ENCODE measurements at regions not wholly inside any gene's neighbourhood (a gene's known extent, or its start where the extent isn't known, plus 50 kb on each side); places are given as distances from the start of the nearest gene placed in this dataset.
"Not testable (repeated sequence)": the region's sequence is repeated elsewhere in the genome, so short reads cannot be mapped to it uniquely, and the experiment has no call there.

DNA sequence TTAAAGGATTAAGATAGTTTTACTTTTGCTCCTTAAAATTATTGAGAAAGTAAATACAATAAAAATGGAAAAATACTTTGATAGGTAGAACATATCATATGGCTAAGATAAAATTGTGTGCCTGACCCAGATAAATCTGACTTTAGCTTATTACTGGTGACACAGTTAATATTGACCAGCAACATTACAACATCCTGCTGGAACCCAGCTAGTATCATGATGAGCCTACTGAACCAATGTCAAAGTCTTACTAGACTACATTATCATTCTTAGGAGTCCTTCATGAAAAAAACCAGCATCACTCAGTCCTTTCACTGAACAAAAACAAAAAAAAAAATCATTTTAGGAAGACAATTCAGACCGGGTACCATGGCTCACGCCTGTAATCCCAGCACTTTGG lies 164.8 kb upstream of the CDK1 start:
- no peak for DNase-seq

DNA sequence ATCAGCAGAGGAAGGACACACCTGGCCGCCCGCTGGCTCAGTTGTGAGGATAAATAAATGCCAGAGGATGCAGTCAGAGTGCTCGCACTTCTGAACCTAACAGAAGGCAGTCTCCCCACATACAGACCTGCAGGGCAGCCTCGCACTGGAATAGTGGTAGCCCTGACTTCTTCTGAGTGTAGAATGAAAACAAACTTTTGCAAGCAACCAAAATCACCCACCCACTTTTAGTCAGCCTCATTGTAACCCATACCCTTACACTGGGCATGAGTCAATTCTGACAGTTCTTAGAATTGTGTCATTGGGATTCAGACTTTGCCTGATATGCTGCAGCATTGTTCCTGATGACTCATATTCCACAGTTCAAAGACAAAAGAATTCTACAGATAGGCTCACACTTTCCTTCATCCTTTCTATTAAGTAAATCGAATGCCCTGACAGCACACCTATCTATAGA lies 167.0 kb upstream of the CDK1 start:
- no peak for DNase-seq

DNA sequence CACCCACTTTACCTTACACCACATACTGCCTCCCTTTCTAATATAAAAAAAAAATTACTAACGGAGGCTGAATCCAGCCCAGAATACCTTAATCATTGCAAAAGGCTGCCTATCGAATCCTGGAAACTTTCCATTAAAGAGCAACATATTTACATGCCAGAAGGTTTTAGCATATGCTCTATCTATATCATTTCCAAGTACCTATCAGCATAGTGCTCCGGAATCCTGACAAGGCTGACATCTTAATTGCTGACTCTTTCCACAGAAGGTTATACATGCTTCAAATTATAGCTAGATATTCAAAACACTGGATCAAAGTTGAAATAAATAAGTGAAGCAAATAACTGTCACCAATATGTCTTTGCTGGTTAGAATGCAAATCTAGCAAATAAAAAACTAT lies 170.9 kb upstream of the CDK1 start:
- DNase-seq = no peak

DNA sequence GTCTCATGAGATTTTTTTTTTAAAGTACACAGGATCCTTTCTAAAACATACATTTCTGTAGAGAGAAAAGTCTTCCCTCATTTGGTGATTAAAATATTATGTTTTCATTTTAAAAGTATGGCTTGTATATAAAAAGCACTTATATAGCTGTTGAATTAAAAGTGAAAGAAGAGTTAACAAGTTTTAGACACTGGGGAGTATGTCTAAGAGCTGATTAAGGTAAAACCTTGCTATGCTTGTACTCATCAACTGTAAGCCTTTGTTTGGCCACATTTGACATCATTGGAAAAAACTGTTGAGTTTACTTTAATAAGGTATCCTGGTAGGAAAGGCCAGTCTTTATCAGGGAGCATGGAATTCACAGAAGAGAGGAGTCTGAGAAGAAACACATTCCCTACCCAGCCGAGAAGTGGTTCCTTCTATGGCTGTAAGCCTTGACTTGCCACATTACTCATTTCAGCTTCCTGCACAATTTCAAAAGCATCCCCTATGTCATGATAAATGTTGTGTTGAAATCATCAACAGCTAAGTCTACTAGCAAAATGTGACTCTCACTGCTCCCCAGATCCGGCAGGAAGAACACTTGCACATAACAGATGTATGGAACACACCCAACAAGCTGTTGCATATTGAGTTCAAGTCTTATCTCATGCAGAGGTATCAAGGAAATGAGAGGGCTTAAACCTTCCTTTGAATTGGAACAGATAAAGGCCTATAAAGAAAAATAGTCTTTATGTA lies 171.8 kb upstream of the CDK1 start:
- DNase-seq = no peak

DNA sequence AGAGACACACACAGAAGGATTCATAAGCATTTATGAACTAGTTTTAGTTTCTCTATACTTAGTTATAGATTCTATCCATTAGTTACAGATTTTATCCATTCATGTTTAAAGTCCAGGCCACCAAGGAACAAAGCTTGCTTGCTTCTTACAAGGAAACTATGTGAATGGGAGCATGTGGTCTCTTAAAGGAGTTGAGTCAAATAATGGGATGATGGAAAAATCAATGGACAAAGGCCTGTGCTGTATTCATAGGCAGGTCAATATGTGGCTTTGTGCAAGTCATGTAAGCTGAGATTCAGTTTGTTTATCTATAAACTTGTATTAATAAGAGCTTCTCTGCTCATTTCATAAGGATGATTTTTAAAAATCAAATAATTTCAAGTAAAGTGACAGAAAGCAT lies 172.8 kb upstream of the CDK1 start:
- DNase-seq = no peak

DNA sequence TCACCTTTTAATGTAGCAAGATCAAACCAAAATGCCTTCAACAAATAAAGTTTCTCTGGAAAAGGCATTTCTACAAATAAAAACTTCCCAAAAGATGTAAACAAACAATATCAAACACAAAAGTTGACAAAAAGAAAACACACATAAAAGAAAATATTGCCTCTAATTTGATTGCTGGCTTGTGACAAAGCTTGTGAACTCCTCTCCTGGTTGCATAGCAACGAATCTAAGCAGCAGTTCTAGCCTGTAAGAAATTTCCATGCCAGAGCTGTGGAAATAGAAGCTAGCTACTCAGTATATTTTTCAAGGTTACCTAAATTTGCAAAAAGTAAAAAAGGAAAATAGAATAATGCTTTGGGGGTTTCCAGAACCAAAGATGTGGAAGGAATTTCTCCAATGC lies 173.9 kb upstream of the CDK1 start:
- DNase-seq = no peak

DNA sequence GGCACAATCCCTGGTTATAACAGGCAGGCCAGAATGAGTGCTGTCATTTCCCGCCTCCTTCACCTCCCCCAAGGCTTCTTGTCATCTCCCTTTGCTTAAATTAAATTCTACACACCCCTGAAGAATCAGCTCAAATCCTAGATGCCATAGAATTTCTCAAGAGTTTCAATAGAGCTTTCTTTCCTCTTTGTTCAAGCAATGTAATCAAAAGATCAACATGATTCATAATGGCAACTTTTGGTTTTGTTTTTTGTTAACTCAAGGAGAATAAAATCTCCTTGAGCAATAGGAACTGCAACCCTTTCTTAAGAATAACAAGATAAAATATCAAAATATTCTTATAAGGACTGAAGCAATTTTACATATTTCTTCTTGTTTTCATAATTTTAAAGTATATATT lies 180.8 kb upstream of the CDK1 start:
- DNase-seq = no peak

DNA sequence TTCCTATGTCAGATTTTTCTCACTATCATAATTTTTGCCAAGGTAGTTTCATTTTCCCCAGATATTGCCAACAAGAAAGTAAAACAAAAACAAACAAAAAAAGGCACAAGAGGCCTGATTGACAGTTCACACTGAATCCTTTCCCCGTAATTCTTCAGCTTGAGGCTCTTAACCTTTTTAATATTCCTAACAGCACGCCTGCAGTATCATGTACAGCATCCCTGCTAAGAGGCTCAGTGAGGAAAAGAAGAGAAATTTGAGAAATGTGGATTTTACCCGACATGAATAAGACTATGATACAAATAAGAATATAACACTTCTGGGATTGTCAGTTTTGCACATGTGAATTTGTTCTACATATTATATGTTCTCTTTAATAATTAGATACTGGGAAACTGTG lies 182.4 kb upstream of the CDK1 start:
- no peak for DNase-seq

DNA sequence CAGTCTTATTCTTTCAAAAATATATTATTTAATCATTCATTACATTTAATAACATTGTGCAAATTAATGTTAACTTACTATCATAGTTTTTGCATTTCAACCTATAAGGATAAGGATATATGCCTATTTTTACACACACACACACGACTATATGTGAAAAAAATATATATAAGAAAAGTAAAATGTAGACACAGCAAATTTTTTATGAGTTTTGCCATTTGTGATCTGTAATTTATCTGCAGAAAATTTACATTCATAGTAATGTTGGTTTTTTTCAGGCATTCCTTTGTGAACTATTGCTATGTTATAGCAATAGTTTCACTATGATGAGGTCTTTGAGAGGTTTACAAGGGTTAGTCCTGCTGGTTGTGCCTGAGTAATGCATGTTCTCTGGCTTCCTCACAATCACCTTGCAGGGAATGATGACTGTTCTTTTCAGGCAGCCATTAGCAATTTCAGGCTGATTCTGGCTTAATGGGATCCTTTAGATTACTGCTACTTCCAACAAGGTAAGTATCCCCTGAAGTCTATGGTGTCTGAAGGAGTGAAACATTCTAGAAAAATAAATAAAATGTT lies 183.7 kb upstream of the CDK1 start:
- no peak for DNase-seq

DNA sequence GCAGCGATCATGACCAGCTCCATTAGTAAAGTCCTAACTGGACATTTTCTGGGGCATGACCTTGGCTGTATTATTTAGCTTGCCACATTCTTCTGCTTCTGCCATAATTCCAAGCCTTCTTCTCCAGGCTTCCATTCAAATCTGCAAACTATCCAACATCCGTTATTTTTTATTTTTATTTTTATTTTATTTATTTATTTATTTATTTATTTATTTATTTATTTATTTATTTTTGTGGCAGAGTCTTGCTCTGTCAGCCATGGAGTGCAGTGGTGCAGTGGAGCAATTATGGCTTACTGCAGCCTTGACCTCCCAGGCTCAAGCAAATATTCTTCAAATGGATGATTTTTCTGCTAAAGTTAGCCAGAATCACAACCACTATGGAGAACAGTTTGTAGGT lies 187.2 kb upstream of the CDK1 start:
- no peak for DNase-seq

DNA sequence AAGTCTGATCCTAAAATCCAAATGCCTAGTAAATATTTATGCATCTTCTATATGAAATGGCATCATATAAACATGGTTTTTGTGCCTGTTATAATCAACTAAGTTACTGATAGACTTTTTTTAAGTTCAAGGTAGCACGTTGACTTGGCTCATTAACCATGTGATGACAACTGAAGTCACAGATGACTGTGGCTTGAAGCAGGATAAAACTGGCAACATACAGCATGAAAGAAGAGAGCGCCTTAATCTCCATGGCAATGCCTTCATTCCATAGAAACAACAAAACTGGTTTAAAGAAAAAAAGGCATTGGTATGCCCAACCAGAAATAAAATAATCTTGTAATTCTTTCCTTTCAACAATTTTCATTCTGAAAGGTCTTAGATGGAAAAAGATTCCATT lies 188.9 kb upstream of the CDK1 start:
- no peak for DNase-seq

DNA sequence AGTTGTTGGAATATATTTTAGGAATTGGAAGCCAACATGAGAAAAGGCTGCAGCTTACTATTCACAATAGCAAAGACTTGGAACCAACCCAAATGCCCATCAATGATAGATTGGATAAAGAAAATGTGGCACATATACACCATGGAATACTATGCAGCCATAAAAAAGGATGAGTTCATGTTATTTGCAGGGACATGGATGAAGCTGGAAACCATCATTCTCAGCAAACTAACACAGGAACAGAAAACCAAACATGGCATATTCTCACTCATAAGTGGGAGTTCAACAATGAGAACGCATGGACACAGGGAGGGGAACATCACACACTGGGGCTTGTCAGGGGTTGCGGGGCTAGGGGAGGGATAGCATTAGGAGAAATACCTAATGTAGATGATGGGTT lies 192.1 kb upstream of the ANK3 start:
- DNase-seq = not testable (repeated sequence)

DNA sequence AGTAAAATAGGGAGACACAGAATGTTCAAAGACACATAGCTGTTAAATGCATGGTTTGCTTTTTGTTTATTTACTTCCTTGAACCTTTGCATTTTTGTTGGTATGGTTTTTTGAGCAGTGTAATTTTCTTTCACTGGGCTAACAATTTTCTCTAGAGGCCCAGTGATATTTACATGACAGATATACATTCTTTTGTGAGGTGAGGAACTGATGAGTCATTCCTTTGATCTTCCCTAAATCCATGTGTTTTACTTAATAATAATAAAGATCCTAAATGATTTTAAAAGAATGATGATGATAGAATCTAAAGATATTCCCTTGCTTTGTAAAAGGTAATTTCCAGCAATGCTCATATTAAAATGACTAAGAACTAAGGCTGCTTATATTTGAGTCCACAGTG lies 188.5 kb upstream of the ANK3 start:
- DNase-seq = no peak

DNA sequence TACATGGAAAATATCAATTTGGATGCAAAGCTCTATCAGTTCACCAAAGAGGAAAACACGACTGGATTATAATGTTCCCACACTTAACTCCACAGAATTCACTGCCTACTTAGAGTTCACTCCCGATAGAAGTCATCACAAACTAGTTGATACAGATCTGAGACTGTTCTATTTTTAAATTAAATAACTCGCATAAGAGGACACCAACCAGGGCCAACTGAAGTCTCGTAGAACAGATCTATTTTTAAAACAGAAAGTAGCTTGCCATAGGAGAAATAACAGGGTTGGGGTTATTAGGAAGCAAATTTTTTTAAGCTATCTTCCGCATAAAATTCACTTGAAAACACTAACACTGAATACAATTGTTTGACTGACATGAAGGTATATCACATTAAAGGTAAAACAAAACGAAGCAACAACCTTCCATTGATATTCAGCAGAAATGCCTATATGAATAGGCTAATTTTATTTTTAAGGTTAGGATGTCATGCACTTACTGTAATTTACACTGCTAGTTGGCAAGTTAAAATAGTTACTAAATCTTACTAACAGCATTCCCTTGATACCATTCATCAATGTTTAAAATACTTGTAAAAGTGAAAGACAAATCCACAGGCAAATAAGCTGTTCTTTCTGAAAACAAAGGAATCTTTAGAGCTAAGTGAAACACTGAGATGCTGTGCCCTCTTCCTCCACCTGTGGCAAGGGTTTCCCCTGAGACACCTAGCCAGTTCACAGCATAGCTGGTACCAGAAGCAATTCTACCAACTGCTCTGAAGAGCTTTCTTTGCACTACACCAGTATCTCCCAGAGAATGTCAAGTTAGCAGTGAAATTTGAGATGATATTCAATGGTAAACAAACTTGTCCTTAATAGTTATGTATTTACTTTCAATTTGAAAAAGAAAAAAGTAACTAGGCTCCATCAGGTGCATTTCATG lies 186.7 kb upstream of the ANK3 start:
- DNase-seq = no peak

DNA sequence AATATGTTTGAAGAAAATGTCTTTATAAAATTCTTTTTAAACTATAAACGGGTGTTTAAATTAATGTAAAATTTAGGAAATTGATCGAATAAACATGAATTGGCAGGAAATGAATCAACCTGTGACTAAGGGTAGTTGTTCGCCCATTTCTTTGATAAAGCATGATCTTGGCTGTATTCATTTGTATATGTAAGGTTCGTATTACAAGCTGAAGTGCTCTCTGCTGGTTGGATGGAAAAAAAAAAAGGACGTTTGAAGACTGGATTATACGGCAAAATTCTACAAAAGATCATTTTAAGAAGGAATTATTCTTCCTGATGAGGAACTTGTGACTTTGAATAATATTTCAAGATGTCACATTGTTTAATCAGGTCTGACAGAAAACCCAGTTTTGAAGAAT lies 185.4 kb upstream of the ANK3 start:
- no peak for DNase-seq

DNA sequence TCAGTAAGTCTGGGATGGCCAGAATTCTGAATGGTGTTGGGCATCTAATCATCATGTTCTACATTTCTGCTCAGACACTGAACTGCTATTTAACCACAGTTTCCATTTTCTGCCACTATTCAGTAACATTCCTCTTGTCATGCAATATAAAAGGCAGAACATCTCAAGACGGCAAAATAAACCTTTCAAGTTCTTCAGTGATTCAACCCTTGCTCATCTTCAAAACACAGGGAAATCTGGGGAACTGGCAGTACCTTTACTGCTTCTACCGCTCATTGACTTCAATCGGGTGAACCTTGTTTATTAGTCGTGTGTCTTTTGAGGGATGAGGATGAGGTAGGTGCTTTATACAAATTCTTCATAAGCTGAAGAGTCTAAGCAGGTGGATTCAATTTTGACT lies 184.7 kb upstream of the ANK3 start:
- no peak for DNase-seq

DNA sequence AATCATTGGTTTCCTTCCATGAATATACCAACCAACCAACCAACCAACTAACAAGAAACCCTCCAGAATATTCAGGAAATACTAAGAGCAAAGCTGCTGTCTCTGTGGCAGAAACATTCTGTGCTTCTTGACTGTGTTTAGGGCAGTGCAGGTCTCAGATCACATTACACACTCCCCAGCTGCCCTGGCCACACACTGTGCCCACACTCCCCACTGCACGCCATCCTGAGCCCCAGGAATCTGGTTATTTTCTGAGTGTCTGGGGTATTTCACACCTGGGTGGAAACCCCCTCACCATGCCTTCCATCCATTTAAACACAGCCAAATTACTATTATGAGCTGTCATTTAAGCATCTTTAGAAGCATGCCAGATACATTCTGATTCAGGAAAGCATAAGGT lies 183.7 kb upstream of the ANK3 start:
- no peak for DNase-seq

DNA sequence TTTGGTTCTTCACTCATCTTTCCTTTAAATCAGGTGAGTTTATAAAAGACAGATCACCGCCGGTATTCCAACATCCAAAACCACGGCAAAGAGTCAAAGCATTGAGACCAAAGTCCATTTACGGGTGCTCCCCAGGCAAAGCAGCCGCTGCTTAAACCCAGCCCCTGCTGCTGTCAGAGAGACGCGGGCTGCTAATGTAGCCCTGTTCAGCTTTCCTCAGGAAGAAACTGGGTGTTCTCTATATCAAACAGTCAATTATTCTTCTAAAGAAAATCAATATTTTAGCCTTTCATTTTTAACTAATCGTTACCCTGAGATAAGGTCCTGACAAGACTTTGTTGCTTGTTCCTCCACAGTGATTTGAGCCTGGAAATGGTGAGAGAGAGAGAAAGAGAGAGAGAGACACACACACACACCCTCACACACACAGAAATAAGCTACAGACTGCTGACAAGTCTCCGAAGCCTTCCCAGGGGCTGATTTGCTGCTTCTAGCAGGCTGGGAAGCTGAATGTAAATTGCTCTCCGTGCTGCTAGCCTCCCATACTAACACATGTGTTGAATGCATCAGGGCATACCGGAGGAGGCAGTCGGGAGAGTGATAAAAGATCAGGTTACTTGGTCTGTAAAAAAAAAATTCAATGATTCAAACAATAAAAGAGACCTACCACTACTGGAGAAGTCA lies 183.0 kb upstream of the ANK3 start:
- DNase-seq = peak in 1 of 2 experiments; percentile 25

DNA sequence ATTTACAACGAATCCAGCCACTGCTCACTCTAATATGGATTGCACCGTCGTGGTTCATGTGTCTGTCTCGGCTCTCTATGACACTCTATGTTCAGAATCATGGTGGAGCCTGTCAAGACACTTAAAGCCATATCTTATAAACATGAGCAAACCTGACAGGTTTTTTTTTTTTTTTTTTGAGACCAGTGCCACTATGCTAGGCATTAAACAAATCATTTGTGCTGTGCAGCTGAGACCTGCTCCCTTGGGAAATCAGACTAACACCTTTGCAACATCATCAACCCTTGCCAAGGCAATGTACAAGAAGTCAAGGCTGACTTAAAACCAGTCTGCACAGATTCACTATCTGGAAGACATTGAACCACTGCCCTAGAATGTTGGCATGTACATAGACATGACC lies 181.2 kb upstream of the ANK3 start:
- DNase-seq = no peak

DNA sequence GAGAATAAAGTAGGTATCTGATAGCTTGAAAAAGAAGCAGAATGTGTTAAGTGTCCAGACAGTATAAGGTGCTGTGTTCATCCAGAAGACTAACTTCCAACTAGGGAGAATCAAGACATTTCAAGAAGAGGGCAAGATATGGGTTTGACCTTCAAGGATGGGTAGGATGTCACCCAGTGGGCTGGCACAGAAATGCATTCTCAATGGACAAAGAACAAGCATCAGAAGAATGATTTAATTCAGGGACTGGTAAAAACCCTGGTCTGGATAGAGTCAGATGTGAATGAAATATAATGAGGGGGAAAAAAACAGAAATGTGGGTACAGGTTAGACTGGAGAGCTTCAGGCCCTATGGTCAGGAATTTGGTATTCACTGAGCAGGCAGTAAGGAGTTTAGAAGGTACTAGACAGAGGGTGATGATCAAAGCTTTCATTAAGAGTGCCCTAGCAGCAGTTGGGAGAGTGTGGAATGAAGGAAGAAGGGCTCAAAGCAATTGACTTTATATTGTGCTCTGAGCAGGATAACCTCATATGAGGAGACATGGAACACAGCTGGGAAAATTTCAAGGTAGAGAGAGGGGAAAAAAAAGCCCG lies 180.7 kb upstream of the ANK3 start:
- no peak for DNase-seq

DNA sequence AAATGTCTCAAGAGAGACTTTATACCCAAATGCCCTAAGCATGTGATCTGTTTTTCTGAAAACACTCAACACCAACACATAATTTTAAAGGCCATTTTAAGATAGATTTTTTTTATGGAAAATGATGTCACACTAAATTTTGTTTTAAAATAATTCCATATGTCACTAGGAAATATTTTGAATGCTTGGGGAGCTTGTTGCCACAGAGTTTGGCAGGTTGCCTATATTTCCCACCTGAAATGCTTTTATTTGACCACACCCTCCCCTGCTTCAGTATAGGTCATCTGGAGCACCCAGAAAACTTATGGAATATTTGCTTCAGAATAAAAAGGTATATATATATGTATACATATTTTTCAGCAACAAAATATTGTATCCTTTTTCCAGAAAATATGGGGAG lies 180.0 kb upstream of the ANK3 start:
- DNase-seq = no peak

DNA sequence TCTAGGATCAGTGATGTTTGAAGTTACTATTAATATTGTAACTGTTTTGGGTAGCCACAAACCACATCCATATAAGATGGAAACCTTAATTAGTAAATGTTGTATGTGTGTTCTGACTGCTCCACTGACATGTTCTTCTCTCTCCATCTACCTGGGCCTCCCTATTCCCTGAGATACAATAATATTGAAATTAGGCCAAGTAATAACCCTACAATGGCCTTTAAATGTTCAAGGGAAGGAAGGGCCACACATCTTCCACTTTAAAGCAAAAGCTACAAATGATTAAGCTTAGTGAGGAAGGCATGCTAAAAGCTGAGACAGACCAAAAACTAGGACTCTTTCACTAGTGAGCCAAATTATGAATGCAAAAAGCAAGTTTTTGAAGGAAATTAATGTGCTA lies 176.4 kb upstream of the ANK3 start:
- no peak for DNase-seq

DNA sequence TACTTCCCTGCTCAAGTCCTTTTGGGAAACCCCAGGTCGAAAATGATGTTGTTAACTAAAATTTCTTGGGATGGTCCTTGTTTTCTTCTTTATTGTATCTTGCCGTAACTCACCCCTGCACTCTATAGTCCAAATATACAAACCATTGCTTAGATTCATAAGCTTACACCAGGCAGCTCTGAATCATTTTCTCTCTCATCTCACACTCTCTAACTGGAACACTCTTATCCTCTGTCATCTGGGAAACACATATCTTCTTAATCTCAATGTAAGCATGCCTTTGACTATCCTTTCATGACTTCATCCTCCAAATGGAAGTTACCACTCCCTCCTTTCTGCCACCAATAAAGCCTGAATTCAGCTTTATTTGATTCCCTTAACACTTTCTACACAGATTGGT lies 175.8 kb upstream of the ANK3 start:
- DNase-seq = no peak

All from NCI-H187 (cell line).